GM06990 (cell line): ENCODE measurements at regions not wholly inside any gene's neighbourhood (a gene's known extent, or its start where the extent isn't known, plus 50 kb on each side); places are given as distances from the start of the nearest gene placed in this dataset.
"Not testable (repeated sequence)": the region's sequence is repeated elsewhere in the genome, so short reads cannot be mapped to it uniquely, and the experiment has no call there.

Experiments used
- DNase-seq: peaks from one replicate; pipeline ENCODE4 v3.0.0-alpha.2; 2011; ENCODE audit not compliant: insufficient read length; ENCODE audit errors: extremely low read depth
- H3K27me3 ChIP-seq: replicated peaks from 2 replicates; pipeline ENCODE4 v1.6.0; 2011; ENCODE audit warnings: low read length; ENCODE audit not compliant: control insufficient read depth, insufficient read depth
- H3K36me3 ChIP-seq: 2 replicates; pipeline ENCODE4 v1.5.1; 2011; ENCODE audit warnings: low read length; ENCODE audit not compliant: control insufficient read depth, insufficient read depth
- H3K4me3 ChIP-seq: replicated peaks from 2 replicates; pipeline ENCODE4 v1.5.1; 2011; ENCODE audit warnings: low read depth, mild to moderate bottlenecking, control low read depth, low read length
- CTCF ChIP-seq: IDR thresholded peaks from 2 replicates; pipeline ENCODE4 v1.5.1; 2011; ENCODE audit warnings: low read length, control low read depth, mild to moderate bottlenecking, inconsistent platforms; ENCODE audit not compliant: insufficient read depth, poor library complexity, severe bottlenecking

- no peak for TF ChIP-seq CTCF
- no peak for DNase-seq
- H3K27me3 ChIP-seq = no peaks in the 10 kb centered on the region
Observed at GRCh38 chr3:152646004-152646403, 188.9 kb upstream of the P2RY1 start.

GRCh38 chr3:152650177-152650576, 184.8 kb upstream of the P2RY1 start:
- DNase-seq = no peak
- H3K27me3 ChIP-seq = no peaks in the 10 kb centered on the region
- no peak overlapping the region for H3K4me3 ChIP-seq
- TF ChIP-seq CTCF = no peak
- no peaks in the 10 kb centered on the region for H3K36me3 ChIP-seq

More at GRCh38 chr3:152646004-152646403, 188.9 kb upstream of the P2RY1 start:
- no peaks in the 10 kb centered on the region for H3K36me3 ChIP-seq
- H3K4me3 ChIP-seq = no peak overlapping the region

- not testable (repeated sequence) for H3K36me3 ChIP-seq, H3K27me3 ChIP-seq, H3K4me3 ChIP-seq, DNase-seq
Observed at GRCh38 chr3:152650923-152651322, 184.0 kb upstream of the P2RY1 start.

- Histone ChIP-seq H3K27me3 (no peaks in the 10 kb centered on the region), H3K4me3 (no peak overlapping the region), H3K36me3 (no peaks in the 10 kb centered on the region)
- TF ChIP-seq CTCF = no peak
- DNase-seq = no peak
Observed at GRCh38 chr3:152656214-152656971, 178.5 kb upstream of the P2RY1 start.

GRCh38 chr3:152656972-152657355, 178.0 kb upstream of the P2RY1 start:
- H3K36me3 ChIP-seq = no peaks in the 10 kb centered on the region
- no peak for TF ChIP-seq CTCF
- no peaks in the 10 kb centered on the region for H3K27me3 ChIP-seq
- H3K4me3 ChIP-seq = no peak overlapping the region
- DNase-seq = no peak

- Histone ChIP-seq H3K36me3 (no peaks in the 10 kb centered on the region), H3K4me3 (no peak overlapping the region), H3K27me3 (no peaks in the 10 kb centered on the region)
- no peak for DNase-seq
- TF ChIP-seq CTCF = no peak
Observed at GRCh38 chr3:152658977-152659720, 175.8 kb upstream of the P2RY1 start.
